Smooth muscle cell (in vitro differentiated cells): ENCODE measurements at regions not wholly inside any gene's neighbourhood (a gene's known extent, or its start where the extent isn't known, plus 50 kb on each side); places are given as distances from the start of the nearest gene placed in this dataset.

Experiments used
- DNase-seq: peaks from one replicate; lab custom pipeline; 2025; ENCODE audit not compliant: unreplicated experiment; lab: John Stamatoyannopoulos, UW
- H2AFZ ChIP-seq: fragments of 200-600 bp; sonication (generic); 2 replicates; pipeline ENCODE4 v1.6.0; 2016; ENCODE audit warnings: antibody characterized with exemption, low read depth, mild to moderate bottlenecking
- H3F3A ChIP-seq: fragments of 200-600 bp; sonication (generic); 2 replicates; pipeline ENCODE4 v1.6.0; 2017; ENCODE audit warnings: antibody characterized with exemption, low read depth
- H3K27ac ChIP-seq: fragments of 200-600 bp; sonication (generic); 2 replicates; pipeline ENCODE4 v1.5.1; 2016; ENCODE audit warnings: low read depth, mild to moderate bottlenecking
- H3K27me3 ChIP-seq: fragments of 200-600 bp; sonication (generic); 2 replicates; pipeline ENCODE4 v1.6.1; 2016; ENCODE audit warnings: low read depth, mild to moderate bottlenecking
- H3K36me3 ChIP-seq: fragments of 200-600 bp; sonication (generic); 2 replicates; pipeline ENCODE4 v1.5.1; 2016; ENCODE audit warnings: low read depth
- H3K4me1 ChIP-seq: fragments of 200-600 bp; sonication (generic); 2 replicates; pipeline ENCODE4 v1.5.1; 2016; ENCODE audit warnings: low read depth
- H3K4me2 ChIP-seq: fragments of 200-600 bp; sonication (generic); 2 replicates; pipeline ENCODE4 v1.6.0; 2016; ENCODE audit warnings: mild to moderate bottlenecking
- H3K4me3 ChIP-seq: fragments of 200-600 bp; sonication (generic); 2 replicates; pipeline ENCODE4 v1.5.1; 2016; ENCODE audit warnings: mild to moderate bottlenecking
- H3K79me2 ChIP-seq: fragments of 200-600 bp; sonication (generic); 2 replicates; pipeline ENCODE4 v1.6.0; 2016; ENCODE audit warnings: low read depth, mild to moderate bottlenecking
- H3K9ac ChIP-seq: fragments of 200-600 bp; sonication (generic); 2 replicates; pipeline ENCODE4 v1.6.0; 2016; ENCODE audit warnings: low read depth
- H3K9me3 ChIP-seq: fragments of 200-600 bp; sonication (generic); replicated peaks from 2 replicates; pipeline ENCODE4 v1.5.1; 2016; ENCODE audit warnings: low read depth
- H4K20me1 ChIP-seq: fragments of 200-600 bp; sonication (generic); 2 replicates; pipeline ENCODE4 v1.6.0; 2016; ENCODE audit warnings: low read depth
- WGBS: methylation state at CpG from one replicate; pipeline ENCODE4 v1.1.7; 2016; ENCODE audit warnings: low lambda C conversion rate; 5-methylcytosine and 5-hydroxymethylcytosine counted together
- TF ChIP-seq, protein P1 (sequence below): fragments of 200-600 bp; sonication (generic); IDR thresholded peaks from 2 replicates; pipeline ENCODE4 v1.5.1; 2017; ENCODE audit warnings: borderline replicate concordance, mild to moderate bottlenecking, antibody characterized with exemption; ENCODE audit not compliant: insufficient read depth, poor library complexity, severe bottlenecking

DNA sequence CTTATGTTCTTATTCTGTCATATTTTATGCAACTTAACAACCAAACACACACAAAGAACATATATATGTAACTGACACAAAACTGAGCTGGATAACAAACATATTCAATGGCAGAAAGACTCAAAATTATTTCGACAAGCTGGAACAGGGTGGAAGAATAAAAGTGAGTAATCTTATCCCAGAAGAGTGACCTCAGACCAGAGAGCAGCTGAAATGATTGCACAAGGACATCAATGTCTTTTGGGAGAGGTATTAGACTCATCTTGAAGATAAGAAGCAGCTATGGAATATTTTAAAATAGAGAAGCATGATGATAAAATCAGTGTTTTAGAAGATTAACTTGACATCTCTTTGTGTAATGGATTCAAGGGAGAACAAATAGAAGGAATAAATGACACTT is 191.6 kb upstream of the PRDM1 start:
- no peaks in the 10 kb centered on the region for H3K36me3 ChIP-seq
- no peak overlapping the region for H2AFZ ChIP-seq
- H4K20me1 ChIP-seq, result no peaks in the 10 kb centered on the region
- H3K9ac ChIP-seq, result no peak overlapping the region
- WGBS, result 83% methylated on average over 1 of the region's 1 CpG
- no peaks in the 10 kb centered on the region for H3K27me3 ChIP-seq
- no peak overlapping the region for H3K4me2 ChIP-seq
- no peaks in the 10 kb centered on the region for H3K79me2 ChIP-seq
- H3K27ac ChIP-seq, result no peak overlapping the region
- no peak overlapping the region for H3K4me3 ChIP-seq
- TF ChIP-seq, protein P1, sequence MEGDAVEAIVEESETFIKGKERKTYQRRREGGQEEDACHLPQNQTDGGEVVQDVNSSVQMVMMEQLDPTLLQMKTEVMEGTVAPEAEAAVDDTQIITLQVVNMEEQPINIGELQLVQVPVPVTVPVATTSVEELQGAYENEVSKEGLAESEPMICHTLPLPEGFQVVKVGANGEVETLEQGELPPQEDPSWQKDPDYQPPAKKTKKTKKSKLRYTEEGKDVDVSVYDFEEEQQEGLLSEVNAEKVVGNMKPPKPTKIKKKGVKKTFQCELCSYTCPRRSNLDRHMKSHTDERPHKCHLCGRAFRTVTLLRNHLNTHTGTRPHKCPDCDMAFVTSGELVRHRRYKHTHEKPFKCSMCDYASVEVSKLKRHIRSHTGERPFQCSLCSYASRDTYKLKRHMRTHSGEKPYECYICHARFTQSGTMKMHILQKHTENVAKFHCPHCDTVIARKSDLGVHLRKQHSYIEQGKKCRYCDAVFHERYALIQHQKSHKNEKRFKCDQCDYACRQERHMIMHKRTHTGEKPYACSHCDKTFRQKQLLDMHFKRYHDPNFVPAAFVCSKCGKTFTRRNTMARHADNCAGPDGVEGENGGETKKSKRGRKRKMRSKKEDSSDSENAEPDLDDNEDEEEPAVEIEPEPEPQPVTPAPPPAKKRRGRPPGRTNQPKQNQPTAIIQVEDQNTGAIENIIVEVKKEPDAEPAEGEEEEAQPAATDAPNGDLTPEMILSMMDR, result no peak
- peaks cover 4% of the 10 kb centered on the region for H3K4me1 ChIP-seq
- no peaks in the 10 kb centered on the region for H3K9me3 ChIP-seq
- no peak for DNase-seq
- no peaks in the 10 kb centered on the region for H3F3A ChIP-seq

DNA sequence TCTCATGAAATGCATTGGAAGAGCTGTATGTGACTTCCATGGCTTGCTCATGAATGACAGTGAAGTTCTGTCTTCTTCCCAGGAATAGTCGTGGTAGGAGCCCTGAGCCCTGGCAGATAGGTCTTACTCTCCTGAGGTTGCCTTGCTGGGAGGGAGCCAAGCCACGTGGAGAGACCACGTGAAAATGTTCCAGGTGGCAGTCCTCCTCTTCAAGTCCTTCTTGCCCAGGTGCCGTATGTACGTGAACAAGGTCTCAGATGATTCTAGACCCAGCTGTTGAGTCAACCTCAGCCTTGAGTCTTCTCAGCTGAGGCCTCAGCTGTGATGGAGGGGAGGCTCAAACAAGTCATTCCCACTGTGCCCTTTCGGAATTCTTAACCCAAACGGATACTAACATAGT is 192.4 kb upstream of the PRDM1 start:
- H3K36me3 ChIP-seq, result no peaks in the 10 kb centered on the region
- WGBS, result 92% methylated on average over 7 of the region's 7 CpGs
- no peak for DNase-seq
- no peak overlapping the region for H3K9ac ChIP-seq
- H3K4me2 ChIP-seq, result no peak overlapping the region
- H3K9me3 ChIP-seq, result no peaks in the 10 kb centered on the region
- no peak overlapping the region for H3K4me3 ChIP-seq
- H3F3A ChIP-seq, result no peaks in the 10 kb centered on the region
- no peak overlapping the region for H3K27ac ChIP-seq
- H4K20me1 ChIP-seq, result no peaks in the 10 kb centered on the region
- TF ChIP-seq, protein P1, result no peak
- peaks cover 4% of the 10 kb centered on the region for H3K4me1 ChIP-seq
- no peak overlapping the region for H2AFZ ChIP-seq
- no peaks in the 10 kb centered on the region for H3K79me2 ChIP-seq
- no peaks in the 10 kb centered on the region for H3K27me3 ChIP-seq

DNA sequence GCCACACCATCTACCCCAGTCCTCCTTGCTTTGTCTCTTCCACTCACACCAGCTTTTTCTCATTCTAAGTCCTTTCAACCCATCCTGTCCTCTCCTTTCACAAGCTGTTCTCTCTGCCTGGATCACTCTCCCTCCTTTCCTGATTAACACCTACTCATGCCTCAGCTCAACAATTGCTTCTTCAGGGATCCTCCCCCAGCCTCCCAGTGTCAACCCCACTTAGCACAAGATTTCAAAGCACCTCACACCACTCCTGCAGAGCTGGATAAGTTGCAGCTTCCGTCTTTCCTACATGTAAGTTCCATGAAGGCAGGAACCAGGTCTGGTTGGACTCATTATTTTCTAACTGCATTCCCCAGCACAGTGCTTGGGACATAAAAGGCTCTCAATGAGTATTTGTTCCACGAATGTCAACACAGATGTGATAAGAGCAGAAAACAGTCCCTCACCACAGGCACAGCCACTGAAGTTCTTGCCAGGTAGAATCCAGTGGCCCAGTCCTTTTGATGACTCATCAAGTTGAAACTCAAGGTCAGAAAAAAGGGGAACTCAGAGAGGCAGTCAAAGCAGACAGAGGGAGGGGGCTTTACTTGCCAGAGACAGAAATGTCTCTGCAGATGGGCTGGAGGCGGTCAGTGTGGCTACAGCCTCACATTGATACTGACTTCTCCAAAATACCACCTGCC is 193.4 kb upstream of the PRDM1 start:
- Histone ChIP-seq H3K27ac (no peak overlapping the region), H2AFZ (no peak overlapping the region), H4K20me1 (no peaks in the 10 kb centered on the region), H3K9ac (no peak overlapping the region), H3K9me3 (no peaks in the 10 kb centered on the region), H3K4me2 (no peak overlapping the region), H3F3A (no peaks in the 10 kb centered on the region), H3K4me3 (no peak overlapping the region), H3K79me2 (no peaks in the 10 kb centered on the region), H3K36me3 (no peaks in the 10 kb centered on the region), H3K27me3 (no peaks in the 10 kb centered on the region), H3K4me1 (peaks cover 4% of the 10 kb centered on the region)
- 73% methylated on average over 3 of the region's 3 CpGs for WGBS
- no peak for DNase-seq
- TF ChIP-seq, protein P1, result no peak

DNA sequence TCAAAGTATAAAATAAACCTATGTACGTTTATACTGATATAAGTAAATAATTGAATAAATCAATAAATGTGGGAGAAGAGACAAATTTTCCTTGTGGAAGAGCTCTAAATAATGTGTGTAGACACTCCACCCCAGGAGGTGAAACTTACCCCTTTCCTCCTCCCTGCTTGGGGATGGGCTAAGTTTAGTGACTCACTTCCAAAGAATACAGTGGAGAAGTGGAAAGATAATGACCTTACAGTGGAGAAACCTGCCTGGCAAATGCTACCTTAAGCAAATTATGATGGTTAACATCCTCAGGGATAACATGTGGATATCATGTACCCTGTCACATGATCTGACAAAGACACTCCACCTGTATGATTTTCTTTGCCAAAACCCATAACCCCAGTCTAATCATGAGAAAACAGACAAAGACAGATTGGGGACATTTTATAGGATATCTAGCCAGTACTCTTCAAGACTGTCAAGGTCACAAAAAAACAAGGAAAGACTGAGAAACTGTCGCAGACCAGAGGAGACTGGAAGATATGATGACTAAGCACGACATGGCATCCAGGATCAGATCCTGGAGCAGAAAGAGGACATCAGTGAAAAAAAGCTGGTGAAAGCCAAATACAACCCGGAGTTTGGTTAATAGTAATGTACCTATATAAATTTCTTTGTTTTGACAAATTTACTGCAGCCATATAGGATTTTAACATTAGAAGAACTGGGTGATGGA is 195.5 kb upstream of the PRDM1 start:
- Histone ChIP-seq H3K79me2 (no peaks in the 10 kb centered on the region), H3K4me2 (no peak overlapping the region), H3K27me3 (peaks cover 3% of the 10 kb centered on the region), H3K4me1 (no peaks in the 10 kb centered on the region), H2AFZ (no peak overlapping the region), H3K9ac (no peak overlapping the region), H3K36me3 (no peaks in the 10 kb centered on the region), H4K20me1 (no peaks in the 10 kb centered on the region), H3K27ac (no peak overlapping the region), H3K9me3 (no peaks in the 10 kb centered on the region), H3F3A (no peaks in the 10 kb centered on the region), H3K4me3 (no peak overlapping the region)
- DNase-seq, result no peak
- TF ChIP-seq, protein P1, result no peak
- 47% methylated on average over 4 of the region's 4 CpGs for WGBS
